GM19372 (cell line): ENCODE measurements at regions not wholly inside any gene's neighbourhood (a gene's known extent, or its start where the extent isn't known, plus 50 kb on each side); places are given as distances from the start of the nearest gene placed in this dataset.
"Not testable (repeated sequence)": the region's sequence is repeated elsewhere in the genome, so short reads cannot be mapped to it uniquely, and the experiment has no call there.

Experiments
- ATAC-seq: cut with Tn5 transposase; IDR thresholded peaks from one replicate; pipeline ENCODE4 v1.9.1; 2021; ENCODE audit warnings: mild to moderate bottlenecking, low read depth, moderate library complexity; ENCODE audit not compliant: unreplicated experiment

DNA sequence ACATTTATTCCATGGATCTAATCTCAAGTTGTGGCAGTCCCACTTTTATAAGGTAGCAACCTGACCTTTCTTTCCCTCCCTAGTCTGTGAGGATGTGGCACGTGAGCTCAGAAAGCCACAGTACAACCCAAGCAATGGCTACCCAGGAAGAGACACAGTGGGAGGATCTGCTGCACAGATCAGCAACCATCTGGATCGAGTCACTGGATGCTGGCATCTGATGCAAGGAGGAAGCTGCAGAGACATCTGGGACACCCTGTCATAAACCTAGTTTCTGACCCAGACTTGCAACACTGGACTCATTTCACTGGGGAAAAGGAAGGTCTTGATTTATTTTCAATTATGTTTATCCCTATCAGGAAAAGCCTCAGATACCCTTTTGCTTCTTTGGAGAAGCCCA is 327.1 kb downstream of the PAPSS1 start:
- no peak for ATAC-seq

DNA sequence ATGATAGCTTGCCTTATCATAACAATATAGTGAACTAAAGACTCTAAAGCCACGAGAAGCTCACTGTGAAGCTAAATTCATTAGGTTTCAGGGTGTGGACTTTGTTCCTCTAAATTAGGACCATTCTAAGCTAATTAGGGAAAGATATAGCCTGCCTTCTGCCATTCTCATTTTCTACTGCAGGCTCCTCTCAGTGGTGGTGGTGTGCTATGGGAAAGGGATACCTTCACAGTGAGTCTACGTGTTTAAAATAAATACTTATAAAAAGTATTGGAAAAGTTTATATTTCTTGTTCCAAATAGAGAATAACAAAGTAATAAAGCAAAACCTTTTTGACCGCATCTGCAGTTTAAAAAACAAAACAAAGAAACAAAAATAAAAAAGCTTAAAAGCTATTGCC is 327.7 kb downstream of the PAPSS1 start:
- no peak for ATAC-seq

GRCh38 chr4:107391630-107392028 is 328.4 kb downstream of the PAPSS1 start:
- no peak for ATAC-seq

DNA sequence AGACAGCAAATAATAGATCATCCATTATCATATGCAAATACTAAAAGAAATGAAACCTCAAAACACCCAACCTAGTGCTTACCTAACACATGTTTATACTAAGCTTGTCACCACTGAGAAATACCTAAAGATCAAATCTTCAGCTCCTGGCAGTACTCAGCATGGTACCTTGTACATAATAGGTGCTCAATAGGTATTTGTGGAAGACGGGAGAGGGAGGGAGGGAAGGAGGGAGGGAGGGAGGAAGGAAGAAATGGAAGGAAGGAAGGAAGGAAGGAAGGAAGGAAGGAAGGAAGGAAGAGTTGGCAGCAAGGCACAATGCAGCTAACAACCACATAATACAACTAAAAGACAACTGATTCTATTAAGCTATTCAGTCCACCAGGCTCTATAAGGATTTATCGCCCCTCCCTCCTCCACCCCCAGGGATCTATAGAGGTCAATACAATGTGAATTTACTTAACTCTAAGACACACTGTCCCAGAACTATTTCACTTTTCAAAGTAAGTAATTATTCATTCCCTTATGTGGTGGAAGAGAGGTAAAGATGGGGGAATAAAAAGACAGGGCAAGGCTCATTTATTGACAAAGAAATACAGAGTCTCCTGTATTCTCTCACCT is 328.9 kb downstream of the PAPSS1 start:
- ATAC-seq, result no peak

DNA sequence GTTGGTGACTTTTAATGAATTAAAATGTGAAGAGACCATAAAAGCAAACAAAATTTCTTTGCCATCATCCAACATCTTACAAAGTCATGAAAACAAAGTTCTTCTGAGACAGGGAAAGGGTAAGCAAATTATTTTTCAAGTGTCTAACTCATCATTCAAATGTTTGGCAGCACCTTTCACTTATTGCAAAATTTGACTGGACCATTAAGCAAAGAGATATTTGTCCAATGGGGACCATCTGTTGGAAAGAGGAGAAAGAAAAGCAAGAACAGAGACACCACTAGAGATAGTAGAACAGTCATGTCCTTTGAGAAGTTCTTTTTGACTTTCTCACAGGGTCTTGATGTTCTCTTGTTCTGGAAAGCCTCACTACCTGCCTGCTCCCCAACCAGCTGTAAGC is 330.1 kb downstream of the PAPSS1 start:
- no peak for ATAC-seq

- ATAC-seq, result no peak
Observed at GRCh38 chr4:107388736-107389274, 331.2 kb downstream of the PAPSS1 start.

DNA sequence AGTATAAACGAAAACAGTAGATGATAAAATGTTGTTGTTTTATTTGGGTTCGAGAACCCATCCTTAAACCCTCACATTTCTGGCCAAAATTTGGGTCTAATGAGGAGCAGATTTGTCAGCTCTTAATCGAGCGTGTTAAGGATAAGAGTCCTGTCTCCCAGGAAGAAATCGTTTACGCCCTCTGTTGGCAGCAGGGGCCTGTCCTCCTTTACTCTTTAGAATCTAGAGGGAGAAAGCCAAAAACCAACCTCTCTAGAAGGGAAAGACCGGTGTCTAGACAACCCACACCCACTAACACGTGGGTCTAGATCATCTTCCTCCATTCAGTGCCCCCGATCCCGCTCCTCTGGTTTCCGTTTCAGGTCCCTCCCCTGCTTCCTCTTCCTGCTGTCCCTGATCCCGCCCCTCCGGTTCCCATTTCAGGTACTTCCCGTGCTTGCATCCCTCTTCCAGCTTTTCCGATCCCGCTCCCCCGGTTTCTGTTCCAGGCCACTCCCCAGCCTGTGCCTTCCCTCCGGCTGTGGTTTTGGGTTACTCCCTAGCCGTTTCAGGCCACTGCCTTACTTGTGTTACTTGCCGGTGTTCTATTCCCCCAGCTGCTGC is 339.1 kb downstream of the PAPSS1 start:
- ATAC-seq, result no peak

- ATAC-seq, result no peak
Observed at GRCh38 chr4:107380190-107380589, 339.8 kb downstream of the PAPSS1 start.

DNA sequence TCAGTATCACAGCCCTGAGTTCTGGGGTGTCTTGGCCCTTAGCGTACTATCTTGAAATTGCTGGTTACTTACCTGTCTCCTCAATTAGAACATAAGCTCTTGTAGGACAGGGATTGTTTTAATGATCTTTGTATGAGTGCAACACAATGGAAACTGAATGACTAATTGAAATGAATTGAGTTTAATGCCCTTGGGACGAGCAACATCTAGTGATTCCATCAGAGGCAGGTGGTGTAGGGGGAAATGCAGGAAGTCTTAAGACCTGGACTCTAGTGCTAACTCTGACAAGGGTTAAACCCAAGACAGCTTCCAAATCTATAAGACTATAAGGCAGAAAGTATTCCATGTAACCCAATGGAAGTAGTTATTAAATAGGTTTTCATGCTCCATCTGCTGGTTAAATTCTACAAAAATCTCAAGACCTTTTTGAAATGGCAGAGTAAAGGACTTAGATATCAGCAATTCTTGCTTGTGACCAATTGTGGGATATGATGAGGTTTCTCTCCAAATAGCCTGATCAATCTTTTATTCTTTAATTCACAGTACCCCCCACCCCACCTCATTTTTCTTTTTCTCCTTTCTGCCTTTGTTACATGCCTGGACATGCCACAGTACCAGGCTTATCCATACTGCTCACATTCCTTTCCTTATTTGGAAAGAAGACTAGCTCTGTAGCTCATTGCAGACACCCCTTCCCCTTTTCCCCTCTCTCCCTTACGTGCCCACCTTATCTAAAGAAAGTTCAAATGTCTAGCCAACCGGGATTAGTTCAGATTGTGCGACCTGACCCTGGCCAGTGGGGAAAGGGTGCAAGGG is 340.8 kb downstream of the PAPSS1 start:
- ATAC-seq, result no peak

GRCh38 chr4:107376293-107376692 is 340.2 kb upstream of the DKK2 start:
- ATAC-seq, result no peak

GRCh38 chr4:107366900-107367299 is 330.8 kb upstream of the DKK2 start:
- no peak for ATAC-seq

- ATAC-seq, result no peak
Observed at GRCh38 chr4:107366016-107366735, 330.1 kb upstream of the DKK2 start.

DNA sequence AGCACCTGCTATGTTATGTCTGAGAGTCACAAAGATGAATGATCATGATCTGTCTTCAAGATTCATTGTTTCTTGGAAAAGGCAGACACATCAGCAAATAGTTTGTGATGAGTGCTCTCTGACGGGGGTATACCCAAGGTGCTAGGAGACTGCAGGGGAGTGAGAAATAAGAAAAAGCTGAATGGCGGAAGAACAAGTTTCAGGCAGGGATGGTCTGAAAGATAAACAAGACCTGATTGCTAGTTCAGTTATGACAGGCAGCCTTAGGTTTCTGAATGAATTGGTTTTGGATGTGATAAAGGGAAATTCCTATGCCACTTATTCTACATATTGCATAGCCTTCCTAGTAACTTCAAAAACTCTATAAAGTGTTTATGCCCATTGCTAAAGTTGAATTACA is 327.0 kb upstream of the DKK2 start:
- ATAC-seq, result no peak

GRCh38 chr4:107359208-107359607 is 323.1 kb upstream of the DKK2 start:
- no peak for ATAC-seq

- not testable (repeated sequence) for ATAC-seq
Observed at GRCh38 chr4:107354304-107354703, 318.2 kb upstream of the DKK2 start.

- ATAC-seq, result no peak
Observed at GRCh38 chr4:107351196-107351595, 315.1 kb upstream of the DKK2 start.

GRCh38 chr4:107349732-107350131 is 313.6 kb upstream of the DKK2 start:
- no peak for ATAC-seq

DNA sequence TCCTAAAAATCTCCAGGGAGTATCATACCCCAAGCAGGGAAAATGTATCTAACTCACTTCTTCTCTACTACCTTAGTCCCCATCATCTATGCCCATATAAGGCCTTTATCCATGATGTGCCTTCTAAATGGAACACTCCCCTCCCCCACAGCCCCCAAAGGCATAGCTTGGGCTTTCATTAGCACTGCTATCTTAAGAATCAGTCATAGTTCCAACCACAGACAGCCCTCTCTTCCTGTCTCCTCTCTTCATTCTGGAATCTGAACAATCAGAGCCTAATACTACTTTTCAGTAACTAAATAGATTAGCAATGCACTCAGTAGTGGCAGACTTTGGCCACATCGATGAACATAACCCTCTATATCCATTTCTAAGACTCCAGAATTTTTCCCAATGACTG is 313.2 kb upstream of the DKK2 start:
- no peak for ATAC-seq

- no peak for ATAC-seq
Observed at GRCh38 chr4:107348188-107349050, 312.3 kb upstream of the DKK2 start.

DNA sequence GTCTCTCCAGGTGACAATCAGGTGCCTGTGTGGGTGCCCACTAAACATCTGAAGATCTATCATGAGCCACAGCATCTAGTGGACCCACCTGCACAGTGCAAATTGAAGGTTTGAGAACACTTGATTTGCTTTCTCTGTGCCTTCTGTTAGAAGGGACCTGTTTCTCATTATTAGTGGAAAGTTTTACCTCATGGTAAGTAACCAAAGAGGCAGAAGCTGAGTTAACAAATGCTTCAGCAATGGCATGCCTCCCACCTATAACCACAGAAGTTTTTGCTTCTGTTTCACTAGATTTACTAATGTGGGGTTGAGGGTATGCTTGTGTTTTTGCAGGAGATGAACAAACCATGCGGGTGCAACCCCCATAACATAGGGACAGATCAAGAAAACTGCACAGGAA is 297.4 kb upstream of the DKK2 start:
- no peak for ATAC-seq
